ENCODE measurements at regions not wholly inside any gene's neighbourhood (a gene's known extent, or its start where the extent isn't known, plus 50 kb on each side); places are given as distances from the start of the nearest gene placed in this dataset.
"Not testable (repeated sequence)": the region's sequence is repeated elsewhere in the genome, so short reads cannot be mapped to it uniquely, and the experiment has no call there.

DNA sequence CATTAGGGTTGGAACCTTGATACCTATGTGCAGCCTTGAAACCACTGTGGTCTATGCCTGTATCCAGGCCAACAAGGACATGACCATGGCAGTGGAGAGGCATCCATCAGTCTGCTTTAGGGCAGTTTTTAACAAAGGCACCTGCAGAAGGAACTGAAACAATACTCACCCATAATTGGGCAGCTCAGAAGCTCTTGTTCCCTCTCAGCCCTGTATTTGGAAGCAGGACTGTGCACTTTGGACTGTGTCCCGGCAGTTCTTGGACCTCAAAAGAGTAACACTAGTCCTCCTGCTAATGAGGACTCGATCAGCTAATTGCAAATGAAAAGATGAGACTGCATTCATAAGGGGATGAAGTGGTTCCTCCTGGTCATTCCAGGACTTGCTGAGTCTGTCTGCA is 500.2 kb upstream of the TNP1 start:
- DNase-seq: no peak
- TF ChIP-seq GATA1 (IDR thresholded peaks at IDR 0.05; ENCODE audit: low read depth, low read length) (no peak), POLR2A (IDR thresholded peaks at IDR 0.05; ENCODE audit: low read length) (no peak)

DNA sequence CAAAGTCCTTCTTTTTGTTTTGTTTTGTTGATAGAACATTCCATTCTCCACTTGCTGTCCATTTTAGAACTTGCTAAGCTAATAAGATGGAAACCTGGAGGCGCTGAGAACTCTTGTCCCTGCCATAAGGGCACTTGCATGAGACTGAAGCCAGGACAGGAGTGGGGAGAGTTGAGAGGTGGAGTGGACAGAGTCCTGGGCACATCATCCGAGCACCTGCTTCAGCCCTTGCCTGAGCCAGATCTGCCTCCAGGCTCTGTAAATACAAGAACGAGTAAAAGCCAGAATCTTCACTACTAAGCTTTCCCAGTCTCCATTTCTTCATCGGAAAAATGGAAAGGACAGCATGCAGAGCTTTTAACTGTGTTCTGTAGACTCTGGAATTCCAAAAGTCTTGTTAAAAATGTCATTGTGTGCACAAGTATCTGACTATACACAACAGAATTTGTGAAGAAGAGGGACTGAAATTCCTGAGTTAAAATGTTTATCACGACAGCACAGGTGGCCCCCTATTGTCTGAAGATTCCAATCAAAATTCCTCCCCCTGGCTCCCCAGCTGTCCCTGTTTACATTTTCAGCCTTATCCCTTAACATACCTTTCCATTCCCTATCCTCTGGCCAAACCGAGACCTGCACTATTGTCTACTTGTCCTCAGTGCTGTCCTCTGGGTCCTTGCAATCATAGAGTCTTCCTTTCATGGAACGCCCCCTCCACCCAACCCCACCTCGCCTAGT is 498.2 kb upstream of the TNP1 start:
- TF ChIP-seq GATA1 (IDR thresholded peaks at IDR 0.05; ENCODE audit: low read depth, low read length) (no peak), POLR2A (IDR thresholded peaks at IDR 0.05; ENCODE audit: low read length) (no peak)
- no peak for DNase-seq

DNA sequence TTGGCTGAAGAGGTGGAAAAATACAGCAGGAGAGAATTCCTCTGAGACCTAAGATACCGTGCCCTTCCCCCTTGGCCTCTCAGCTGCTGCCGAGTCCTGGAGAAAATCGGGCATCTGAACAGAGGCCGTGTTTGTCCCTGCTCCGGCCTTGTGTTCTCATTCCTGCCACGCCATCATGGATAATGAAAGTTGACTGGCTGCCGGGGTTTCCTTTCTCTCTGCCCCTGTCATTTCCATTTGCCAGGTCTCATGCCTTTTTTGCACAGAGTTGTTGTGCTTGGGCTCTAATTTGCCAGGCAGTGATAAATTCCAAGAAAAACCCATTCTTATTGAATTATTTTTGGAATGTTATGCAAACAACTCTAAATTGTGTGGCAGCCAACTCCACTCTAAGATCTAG is 496.9 kb upstream of the TNP1 start:
- no peak for DNase-seq
- TF ChIP-seq POLR2A (IDR thresholded peaks at IDR 0.05; ENCODE audit: low read length) (no peak), GATA1 (IDR thresholded peaks at IDR 0.05; ENCODE audit: low read depth, low read length) (no peak)

DNA sequence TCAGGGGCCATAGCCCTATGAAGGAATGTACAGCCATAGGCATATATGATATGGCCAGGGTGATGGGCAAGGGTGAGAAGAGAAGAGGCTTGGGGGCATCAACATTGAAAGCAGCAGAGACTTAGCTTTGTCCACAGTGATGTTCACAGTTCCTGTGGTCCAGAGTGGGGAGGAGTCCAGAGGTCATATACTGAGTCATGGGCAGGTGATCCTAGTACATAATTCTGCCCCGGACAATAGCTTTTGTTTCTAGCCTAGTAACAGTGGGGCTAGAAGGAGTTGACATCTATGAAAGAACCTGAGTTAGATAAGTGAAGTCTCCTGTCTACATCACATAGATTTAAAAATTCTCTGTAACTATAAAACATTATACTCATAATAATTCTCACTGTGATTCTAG is 496.3 kb upstream of the TNP1 start:
- DNase-seq: no peak
- TF ChIP-seq GATA1 (IDR thresholded peaks at IDR 0.05; ENCODE audit: low read depth, low read length) (no peak), POLR2A (IDR thresholded peaks at IDR 0.05; ENCODE audit: low read length) (no peak)

DNA sequence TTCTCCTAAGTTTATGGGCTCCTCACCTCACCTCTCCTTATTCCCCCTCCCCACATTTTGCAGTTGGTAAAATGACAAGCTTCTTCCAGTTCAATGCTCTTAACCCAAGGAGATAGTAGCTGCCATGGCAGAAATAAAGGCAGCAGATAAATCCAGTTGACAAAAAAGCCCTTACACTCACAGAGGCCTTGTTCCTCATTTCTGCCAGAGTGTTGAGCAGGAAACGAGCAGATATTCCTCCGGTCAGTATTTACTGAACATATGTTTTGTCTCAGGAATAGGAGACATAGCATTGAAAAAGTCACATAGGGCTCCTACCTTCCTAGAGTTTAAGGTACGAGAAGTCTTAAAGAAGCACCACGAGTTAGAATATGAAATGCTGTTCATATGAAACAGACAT is 493.7 kb upstream of the TNP1 start:
- no peak for DNase-seq
- no peak for TF ChIP-seq GATA1 (IDR thresholded peaks at IDR 0.05; ENCODE audit: low read depth, low read length)
- TF ChIP-seq POLR2A (IDR thresholded peaks at IDR 0.05; ENCODE audit: low read length): no peak

DNA sequence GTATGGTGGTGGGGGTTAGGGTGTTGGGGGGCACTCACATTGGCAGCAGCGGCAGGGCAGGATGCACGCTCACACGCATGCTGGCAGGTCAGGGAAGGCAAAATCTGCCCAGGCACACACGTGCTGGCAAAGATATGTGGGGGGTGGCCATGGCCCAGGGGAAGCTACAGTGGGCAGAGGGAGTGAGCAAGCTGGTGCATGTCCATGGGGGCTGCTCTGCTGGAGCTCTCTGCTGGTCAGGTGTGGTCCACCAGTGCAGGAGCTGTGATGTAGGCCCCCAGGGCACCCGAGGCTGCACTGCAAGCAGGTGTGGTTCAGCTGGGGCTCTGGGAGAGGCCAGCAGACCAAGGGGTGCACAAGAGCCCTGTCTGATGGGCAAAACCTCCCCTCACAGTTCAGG is 491.5 kb upstream of the TNP1 start:
- no peak for DNase-seq
- no peak for TF ChIP-seq GATA1 (IDR thresholded peaks at IDR 0.05; ENCODE audit: low read depth, low read length)
- no peak for TF ChIP-seq POLR2A (IDR thresholded peaks at IDR 0.05; ENCODE audit: low read length)

DNA sequence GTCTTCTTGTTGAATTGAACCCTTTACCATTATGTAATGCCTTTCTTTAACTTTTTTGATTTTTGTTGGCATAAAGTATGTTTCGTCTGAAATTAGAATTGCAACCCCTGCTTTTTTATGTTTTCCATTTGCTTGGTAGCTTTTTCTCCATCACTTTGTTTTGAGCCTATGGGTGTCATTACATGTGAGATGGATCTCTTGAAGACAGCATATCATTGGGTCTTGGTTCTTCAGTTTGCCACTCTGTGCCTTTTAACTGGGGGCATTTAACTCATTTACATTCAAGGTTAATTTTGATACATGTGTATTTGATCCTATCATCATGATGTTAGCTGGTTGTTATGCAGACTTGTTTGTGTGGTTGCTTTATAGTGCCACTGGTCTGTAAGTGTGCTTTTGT is 489.4 kb upstream of the TNP1 start:
- no peak for DNase-seq

DNA sequence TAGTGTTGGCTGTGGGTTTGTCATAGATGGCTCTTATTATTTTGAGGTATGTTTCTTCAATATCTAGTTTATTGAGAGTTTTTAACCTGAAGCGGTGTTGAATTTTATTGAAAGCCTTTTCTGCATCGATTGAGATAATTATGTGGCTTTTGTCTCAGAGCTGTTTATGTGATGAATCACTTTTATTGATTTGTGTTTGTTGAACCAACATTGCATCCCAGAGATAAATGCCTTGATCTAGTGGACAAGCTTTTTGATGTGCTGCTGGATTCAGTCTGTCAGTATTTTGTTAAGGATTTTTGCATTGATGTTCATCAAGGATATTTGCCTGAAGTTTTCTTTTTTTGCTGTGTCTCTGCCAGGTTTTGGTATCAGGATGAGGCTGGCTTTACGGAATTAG is 487.8 kb upstream of the TNP1 start:
- DNase-seq: not testable (repeated sequence)

More for the DNA sequence above, 489.4 kb upstream of the TNP1 start:
- TF ChIP-seq POLR2A (IDR thresholded peaks at IDR 0.05; ENCODE audit: low read length) (no peak), GATA1 (IDR thresholded peaks at IDR 0.05; ENCODE audit: low read depth, low read length) (no peak)

DNA sequence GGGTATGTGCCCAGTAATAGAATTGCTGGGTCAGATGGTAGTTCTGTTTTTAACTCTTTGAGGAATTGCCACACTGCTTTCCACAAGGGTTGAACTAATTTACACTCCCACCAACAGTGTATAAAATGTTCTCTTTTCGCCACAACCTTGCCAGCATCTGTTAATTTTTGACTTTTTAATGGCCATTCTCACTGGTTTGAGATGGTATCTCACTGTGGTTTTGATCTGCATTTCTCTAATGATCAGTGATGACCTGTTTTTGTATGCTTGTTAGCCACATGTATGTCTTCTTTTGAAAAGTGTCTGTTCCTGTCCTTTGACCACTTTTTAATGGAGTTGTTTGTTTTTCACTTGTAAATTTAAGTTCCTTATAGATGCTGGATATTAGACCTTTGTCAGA is 486.2 kb upstream of the TNP1 start:
- not testable (repeated sequence) for DNase-seq

DNA sequence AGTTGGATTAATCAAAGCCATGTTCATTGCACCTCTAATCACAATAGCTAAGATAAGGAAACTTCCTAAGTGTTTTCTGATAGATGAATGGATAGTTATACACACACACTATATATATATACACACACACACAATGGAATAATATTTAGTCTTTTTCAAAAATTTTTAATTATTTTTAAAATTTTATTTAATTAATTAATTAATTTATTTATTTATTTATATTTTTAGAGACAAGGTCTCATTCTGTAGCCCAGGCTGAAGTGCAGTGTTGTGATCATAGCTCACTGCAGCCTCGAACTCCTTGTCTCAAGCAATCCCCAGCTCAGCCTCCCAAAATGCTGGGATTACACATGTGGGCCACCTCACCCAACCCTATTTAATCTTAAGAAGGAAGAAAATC is 481.0 kb upstream of the TNP1 start:
- TF ChIP-seq GATA1 (IDR thresholded peaks at IDR 0.05; ENCODE audit: low read depth, low read length) (no peak), POLR2A (IDR thresholded peaks at IDR 0.05; ENCODE audit: low read length) (no peak)
- no peak for DNase-seq

DNA sequence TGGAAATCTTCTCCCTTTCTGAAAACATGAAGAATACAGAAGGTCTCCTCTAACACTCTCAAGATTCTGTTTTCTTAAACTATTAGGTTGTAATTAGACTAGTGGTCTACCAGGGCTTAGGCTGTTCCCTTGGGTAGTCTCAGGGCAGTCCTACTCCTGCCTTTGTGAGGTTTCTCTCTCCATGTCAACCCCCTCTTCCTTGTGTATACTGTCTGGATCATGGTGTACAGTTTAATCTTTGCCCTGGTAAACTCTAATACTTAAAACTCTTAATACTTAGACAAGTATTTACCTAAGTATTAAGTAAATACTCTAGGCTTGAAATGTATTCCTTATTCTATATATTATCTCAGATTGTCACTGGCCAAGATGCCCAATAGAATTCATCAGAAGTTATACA is 480.3 kb upstream of the TNP1 start:
- DNase-seq: no peak
- TF ChIP-seq POLR2A (IDR thresholded peaks at IDR 0.05; ENCODE audit: low read length) (no peak), GATA1 (IDR thresholded peaks at IDR 0.05; ENCODE audit: low read depth, low read length) (no peak)

DNA sequence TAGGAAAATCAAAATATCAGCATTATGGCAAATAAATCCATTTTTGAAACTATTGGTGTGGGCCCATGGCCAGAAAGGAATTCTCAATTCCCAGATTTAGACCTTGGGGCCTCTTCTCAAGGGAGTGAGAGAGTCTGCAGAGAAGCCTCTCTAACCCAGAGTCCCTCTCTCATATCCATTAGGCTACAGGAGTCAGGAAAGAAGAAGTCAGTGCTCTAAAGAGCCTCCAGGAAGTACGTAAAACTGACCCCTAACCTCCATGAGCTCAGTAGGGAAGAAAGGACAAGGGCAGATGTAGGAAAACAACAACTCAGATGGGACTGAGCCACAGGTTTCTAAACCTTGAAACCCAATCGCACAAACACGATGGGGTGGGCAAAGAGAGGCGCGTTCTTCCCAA is 479.9 kb upstream of the TNP1 start:
- no peak for DNase-seq
- TF ChIP-seq POLR2A (IDR thresholded peaks at IDR 0.05; ENCODE audit: low read length): no peak
- TF ChIP-seq GATA1 (IDR thresholded peaks at IDR 0.05; ENCODE audit: low read depth, low read length): no peak

DNA sequence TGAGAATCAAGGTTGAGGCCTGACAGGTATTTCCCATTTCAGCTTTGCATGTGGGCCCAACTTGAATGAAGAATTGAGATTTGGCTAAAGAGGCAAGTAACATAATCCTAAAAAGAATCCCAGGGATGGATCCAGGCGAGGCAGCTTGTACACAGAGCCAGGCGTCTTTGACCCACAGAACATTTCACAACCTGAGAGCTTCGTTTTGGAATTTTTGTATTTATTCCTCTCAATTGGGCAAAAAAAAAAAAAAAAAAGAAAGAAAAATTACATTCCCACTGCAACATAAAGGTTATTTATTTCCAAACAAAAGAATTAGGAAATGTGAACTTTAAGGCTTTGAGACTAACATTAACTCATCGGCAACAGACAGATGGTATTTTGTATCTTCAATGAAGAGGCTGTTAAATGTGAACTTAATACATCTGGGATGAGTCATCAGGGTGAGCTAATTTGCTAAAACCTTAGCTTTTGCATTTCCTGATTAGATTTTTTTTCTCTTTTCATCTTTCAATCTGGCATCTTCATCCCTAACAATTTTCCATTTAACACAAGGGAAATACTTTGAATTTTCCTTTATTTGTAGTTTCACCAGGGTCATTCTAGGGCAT is 478.5 kb upstream of the TNP1 start:
- TF ChIP-seq POLR2A (IDR thresholded peaks at IDR 0.05; ENCODE audit: low read length) (no peak), GATA1 (IDR thresholded peaks at IDR 0.05; ENCODE audit: low read depth, low read length) (no peak)
- DNase-seq: no peak

DNA sequence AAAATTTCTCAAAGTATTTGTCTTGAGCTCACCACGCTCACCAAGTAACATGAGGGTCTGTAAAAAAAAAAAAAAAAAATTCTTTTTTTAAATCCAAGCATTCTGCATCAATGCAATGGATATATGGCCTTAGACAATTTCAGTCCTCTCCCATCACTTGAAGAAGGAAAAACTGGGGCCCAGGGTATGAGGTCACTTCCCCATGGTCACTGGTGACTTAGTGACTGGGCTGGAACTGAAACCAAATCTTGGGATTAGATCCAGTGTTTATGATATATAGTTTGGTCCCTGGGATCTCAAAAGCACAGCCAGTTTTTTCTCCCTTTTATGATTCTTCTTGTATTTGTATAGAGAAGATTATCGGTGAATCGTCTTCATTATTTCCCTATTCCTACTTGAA is 477.9 kb upstream of the TNP1 start:
- TF ChIP-seq GATA1 (IDR thresholded peaks at IDR 0.05; ENCODE audit: low read depth, low read length) (no peak), POLR2A (IDR thresholded peaks at IDR 0.05; ENCODE audit: low read length) (no peak)
- no peak for DNase-seq

DNA sequence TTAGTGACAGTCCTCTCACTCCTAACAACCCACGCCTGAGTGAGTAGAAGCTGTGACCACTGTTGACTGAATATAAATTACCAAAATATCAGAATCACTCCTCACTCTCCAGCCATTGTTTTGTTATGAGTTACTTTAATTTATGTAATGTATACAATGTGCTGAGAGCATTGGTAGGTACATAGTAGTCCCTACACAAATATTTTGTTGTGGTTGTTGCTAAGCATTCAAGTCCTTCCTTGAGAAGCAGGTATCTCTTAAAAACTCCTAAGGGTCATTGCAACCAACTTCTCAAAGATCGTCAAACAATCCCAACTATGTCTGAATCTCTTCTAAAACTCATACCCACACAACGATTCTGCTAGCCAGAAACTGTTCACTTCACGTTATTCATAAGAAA is 476.8 kb upstream of the TNP1 start:
- no peak for TF ChIP-seq GATA1 (IDR thresholded peaks at IDR 0.05; ENCODE audit: low read depth, low read length)
- no peak for TF ChIP-seq POLR2A (IDR thresholded peaks at IDR 0.05; ENCODE audit: low read length)
- no peak for DNase-seq
